Activated T-cell treated with anti-CD3 and anti-CD28 coated beads, Interleukin-2, amount 50 U/mL, for 4 hours (primary cell): ENCODE measurements at regions not wholly inside any gene's neighbourhood (a gene's known extent, or its start where the extent isn't known, plus 50 kb on each side); places are given as distances from the start of the nearest gene placed in this dataset.
"Not testable (repeated sequence)": the region's sequence is repeated elsewhere in the genome, so short reads cannot be mapped to it uniquely, and the experiment has no call there.

Experiments used
- ATAC-seq, 2 donors: fragments of 200-7000 bp; cut with Tn5 transposase; one replicate each; pipeline ENCODE4 v1.10.0; 2021
- DNase-seq: peaks from one replicate; pipeline ENCODE4 v3.0.0-alpha.2; 2020
- H3K27me3 Mint-ChIP-seq: one replicate; pipeline ENCODE4 v1.8.0; 2021; ENCODE audit warnings: low read depth, mixed read lengths
- H3K36me3 Mint-ChIP-seq: one replicate; pipeline ENCODE4 v1.8.0; 2022; ENCODE audit warnings: mixed read lengths; ENCODE audit not compliant: insufficient read depth
- H3K4me1 Mint-ChIP-seq: one replicate; pipeline ENCODE4 v1.8.0; 2021; ENCODE audit warnings: low read depth, mixed read lengths
- H3K4me3 Mint-ChIP-seq: one replicate; pipeline ENCODE4 v1.8.0; 2021; ENCODE audit warnings: mild to moderate bottlenecking, moderate library complexity, mixed read lengths
- H3K9me3 Mint-ChIP-seq: one replicate; pipeline ENCODE4 v1.8.0; 2021; ENCODE audit warnings: mixed read lengths

- Mint-ChIP-seq H3K36me3 (no peaks in the 10 kb centered on the region), H3K4me3 (no peak overlapping the region), H3K4me1 (no peaks in the 10 kb centered on the region), H3K27me3 (no peaks in the 10 kb centered on the region), H3K9me3 (peaks cover 19% of the 10 kb centered on the region)
- ATAC-seq (no peak), DNase-seq (no peak)
Measured at GRCh38 chr16:64351121-64351520, 770.7 kb downstream of the CDH11 start.

- no peak for ATAC-seq
- H3K4me1 Mint-ChIP-seq: no peaks in the 10 kb centered on the region
- H3K36me3 Mint-ChIP-seq: no peaks in the 10 kb centered on the region
- no peak for DNase-seq
- H3K9me3 Mint-ChIP-seq: peaks cover 15% of the 10 kb centered on the region
- no peaks in the 10 kb centered on the region for H3K27me3 Mint-ChIP-seq
- H3K4me3 Mint-ChIP-seq: no peak overlapping the region
Measured at GRCh38 chr16:64346080-64346479, 775.8 kb downstream of the CDH11 start.

GRCh38 chr16:64345142-64345541 is 776.7 kb downstream of the CDH11 start:
- DNase-seq (no peak), ATAC-seq (no peak)
- Mint-ChIP-seq H3K4me3 (no peak overlapping the region), H3K27me3 (no peaks in the 10 kb centered on the region), H3K36me3 (no peaks in the 10 kb centered on the region), H3K9me3 (peaks cover 14% of the 10 kb centered on the region), H3K4me1 (no peaks in the 10 kb centered on the region)

GRCh38 chr16:64343820-64344443 is 777.9 kb downstream of the CDH11 start:
- not testable (repeated sequence) for H3K4me1 Mint-ChIP-seq, H3K27me3 Mint-ChIP-seq, ATAC-seq, DNase-seq, H3K36me3 Mint-ChIP-seq, H3K4me3 Mint-ChIP-seq
- H3K9me3 Mint-ChIP-seq: peaks cover 16% of the 10 kb centered on the region

- H3K4me3 Mint-ChIP-seq: no peak overlapping the region
- ATAC-seq (no peak), DNase-seq (no peak)
- H3K9me3 Mint-ChIP-seq: peaks cover 16% of the 10 kb centered on the region
- no peaks in the 10 kb centered on the region for H3K36me3 Mint-ChIP-seq
- H3K4me1 Mint-ChIP-seq: no peaks in the 10 kb centered on the region
- H3K27me3 Mint-ChIP-seq: no peaks in the 10 kb centered on the region
Measured at GRCh38 chr16:64343061-64343819, 778.6 kb downstream of the CDH11 start.

GRCh38 chr16:64341336-64341735 is 780.5 kb downstream of the CDH11 start:
- not testable (repeated sequence) for ATAC-seq, H3K27me3 Mint-ChIP-seq, H3K4me3 Mint-ChIP-seq, H3K36me3 Mint-ChIP-seq, H3K4me1 Mint-ChIP-seq, DNase-seq
- peaks cover 12% of the 10 kb centered on the region for H3K9me3 Mint-ChIP-seq

- H3K27me3 Mint-ChIP-seq: no peaks in the 10 kb centered on the region
- no peaks in the 10 kb centered on the region for H3K4me1 Mint-ChIP-seq
Measured at GRCh38 chr16:64339052-64339770, 782.7 kb downstream of the CDH11 start.

GRCh38 chr16:64321881-64322280 is 800.0 kb downstream of the CDH11 start:
- H3K9me3 Mint-ChIP-seq: peaks cover 10% of the 10 kb centered on the region
- ATAC-seq (no peak), DNase-seq (no peak)
- H3K4me1 Mint-ChIP-seq: no peaks in the 10 kb centered on the region
- H3K36me3 Mint-ChIP-seq: no peaks in the 10 kb centered on the region
- H3K4me3 Mint-ChIP-seq: no peak overlapping the region
- no peaks in the 10 kb centered on the region for H3K27me3 Mint-ChIP-seq

More at GRCh38 chr16:64339052-64339770, 782.7 kb downstream of the CDH11 start:
- ATAC-seq (no peak), DNase-seq (no peak)
- Mint-ChIP-seq H3K9me3 (peaks cover 13% of the 10 kb centered on the region), H3K4me3 (no peak overlapping the region), H3K36me3 (no peaks in the 10 kb centered on the region)

- H3K27me3 Mint-ChIP-seq: no peaks in the 10 kb centered on the region
- no peak overlapping the region for H3K4me3 Mint-ChIP-seq
- no peak for ATAC-seq
- peaks cover 6% of the 10 kb centered on the region for H3K9me3 Mint-ChIP-seq
- H3K4me1 Mint-ChIP-seq: no peaks in the 10 kb centered on the region
- DNase-seq: no peak
- H3K36me3 Mint-ChIP-seq: no peaks in the 10 kb centered on the region
Measured at GRCh38 chr16:64321066-64321465, 800.8 kb downstream of the CDH11 start.

- Mint-ChIP-seq H3K27me3 (no peaks in the 10 kb centered on the region), H3K4me3 (no peak overlapping the region), H3K36me3 (no peaks in the 10 kb centered on the region), H3K9me3 (peaks cover 20% of the 10 kb centered on the region), H3K4me1 (no peaks in the 10 kb centered on the region)
- ATAC-seq: no peak
- DNase-seq: no peak
Measured at GRCh38 chr16:64317601-64318000, 804.3 kb downstream of the CDH11 start.

GRCh38 chr16:64313726-64314125 is 808.1 kb downstream of the CDH11 start:
- DNase-seq: no peak
- Mint-ChIP-seq H3K27me3 (no peaks in the 10 kb centered on the region), H3K9me3 (peaks cover 31% of the 10 kb centered on the region), H3K4me3 (no peak overlapping the region), H3K36me3 (no peaks in the 10 kb centered on the region), H3K4me1 (no peaks in the 10 kb centered on the region)
- ATAC-seq: no peak

GRCh38 chr16:64312980-64313379 is 808.9 kb downstream of the CDH11 start:
- Mint-ChIP-seq H3K27me3 (no peaks in the 10 kb centered on the region), H3K4me3 (no peak overlapping the region), H3K9me3 (peaks cover 32% of the 10 kb centered on the region), H3K4me1 (no peaks in the 10 kb centered on the region), H3K36me3 (no peaks in the 10 kb centered on the region)
- ATAC-seq: no peak
- DNase-seq: no peak

- no peak for DNase-seq
- Mint-ChIP-seq H3K4me3 (no peak overlapping the region), H3K4me1 (no peaks in the 10 kb centered on the region), H3K27me3 (no peaks in the 10 kb centered on the region), H3K9me3 (peaks cover 32% of the 10 kb centered on the region), H3K36me3 (no peaks in the 10 kb centered on the region)
- no peak for ATAC-seq
Measured at GRCh38 chr16:64312292-64312691, 809.6 kb downstream of the CDH11 start.

GRCh38 chr16:64311241-64311640 is 810.6 kb downstream of the CDH11 start:
- ATAC-seq (no peak), DNase-seq (no peak)
- Mint-ChIP-seq H3K4me1 (no peaks in the 10 kb centered on the region), H3K9me3 (peaks cover 32% of the 10 kb centered on the region), H3K27me3 (no peaks in the 10 kb centered on the region), H3K4me3 (no peak overlapping the region), H3K36me3 (no peaks in the 10 kb centered on the region)
